Activated CD4-positive, alpha-beta T cell treated with anti-CD3 and anti-CD28 coated beads, Interleukin-2, amount 10 ng/mL, durations not matched to agents 7 days and 5 days (primary cell): ENCODE measurements at regions not wholly inside any gene's neighbourhood (a gene's known extent, or its start where the extent isn't known, plus 50 kb on each side); places are given as distances from the start of the nearest gene placed in this dataset.
"Not testable (repeated sequence)": the region's sequence is repeated elsewhere in the genome, so short reads cannot be mapped to it uniquely, and the experiment has no call there.

Experiments
- CTCF ChIA-PET: fragments of 350-600 bp; sonication (Branson Sonifier 250); formaldehyde crosslinking; loops from one replicate; lab custom pipeline; 2021; ENCODE audit warnings: antibody characterized with exemption; lab: Charles Lee
- POLR2A ChIA-PET: fragments of 350-600 bp; sonication (Branson Sonifier 250); formaldehyde crosslinking; loops from one replicate; lab custom pipeline; 2021; ENCODE audit warnings: antibody characterized with exemption; lab: Charles Lee
- DNase-seq: peaks from one replicate; pipeline ENCODE4 v3.0.0-alpha.2; 2020
- H3K27ac Mint-ChIP-seq: one replicate; pipeline ENCODE4 v1.8.0; 2021; ENCODE audit warnings: mild to moderate bottlenecking, moderate library complexity, mixed read lengths
- H3K27me3 Mint-ChIP-seq: one replicate; pipeline ENCODE4 v1.8.0; 2021; ENCODE audit warnings: mixed read lengths
- H3K36me3 Mint-ChIP-seq: one replicate; pipeline ENCODE4 v1.8.0; 2021; ENCODE audit warnings: low read depth, mixed read lengths
- H3K4me1 Mint-ChIP-seq: one replicate; pipeline ENCODE4 v1.8.0; 2021; ENCODE audit warnings: mixed read lengths
- H3K4me3 Mint-ChIP-seq: one replicate; pipeline ENCODE4 v1.8.0; 2021; ENCODE audit warnings: mild to moderate bottlenecking, moderate library complexity, mixed read lengths
- H3K9me3 Mint-ChIP-seq: one replicate; pipeline ENCODE4 v1.8.0; 2021; ENCODE audit warnings: mixed read lengths

DNA sequence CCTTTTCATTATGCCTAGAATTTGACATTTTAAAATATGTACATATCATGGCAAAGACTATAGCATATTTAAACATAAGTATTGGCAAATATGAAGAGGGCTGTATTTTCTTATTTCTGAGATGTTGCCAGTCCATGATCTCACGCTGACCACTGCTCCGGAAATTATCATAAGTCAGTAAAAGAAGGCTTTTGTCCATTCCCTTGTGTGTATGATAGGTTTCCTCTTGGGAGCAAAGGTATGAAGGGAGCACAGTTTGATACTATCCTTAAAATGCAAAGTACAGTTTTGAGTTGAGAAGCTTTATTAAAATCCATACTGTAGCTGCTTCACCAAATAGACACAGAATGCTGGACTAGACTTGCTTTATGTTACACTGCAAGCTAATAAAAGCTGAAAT lies 52.6 kb upstream of the AGA start:
- Mint-ChIP-seq H3K27ac (no peak overlapping the region), H3K4me1 (peaks cover 3% of the 10 kb centered on the region), H3K4me3 (no peak overlapping the region), H3K27me3 (no peaks in the 10 kb centered on the region), H3K36me3 (no peaks in the 10 kb centered on the region), H3K9me3 (no peaks in the 10 kb centered on the region)
- ChIA-PET CTCF (no interaction called here), POLR2A (no interaction called here)
- no peak for DNase-seq

DNA sequence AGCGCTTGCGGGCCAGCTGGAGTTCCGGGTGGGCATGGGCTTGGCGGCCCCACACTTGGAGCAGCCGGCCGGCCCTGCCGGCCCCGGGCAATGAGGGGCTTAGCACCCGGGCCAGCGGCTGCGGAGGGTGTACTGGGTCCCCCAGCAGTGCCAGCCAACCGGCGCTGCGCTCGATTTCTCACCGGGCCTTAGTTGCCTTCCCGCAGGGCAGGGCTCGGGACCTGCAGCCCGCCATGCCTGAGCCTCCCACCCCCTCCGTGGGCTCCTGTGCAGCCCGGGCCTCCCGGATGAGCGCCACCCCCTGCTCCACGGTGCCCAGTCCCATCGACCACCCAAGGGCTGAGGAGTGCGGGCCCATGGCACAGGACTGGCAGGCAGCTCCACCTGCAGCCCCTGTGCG lies 53.4 kb upstream of the AGA start:
- H3K9me3 Mint-ChIP-seq, H3K4me1 Mint-ChIP-seq, H3K4me3 Mint-ChIP-seq, H3K27me3 Mint-ChIP-seq, CTCF ChIA-PET, POLR2A ChIA-PET, H3K27ac Mint-ChIP-seq, DNase-seq, H3K36me3 Mint-ChIP-seq: not testable (repeated sequence)

DNA sequence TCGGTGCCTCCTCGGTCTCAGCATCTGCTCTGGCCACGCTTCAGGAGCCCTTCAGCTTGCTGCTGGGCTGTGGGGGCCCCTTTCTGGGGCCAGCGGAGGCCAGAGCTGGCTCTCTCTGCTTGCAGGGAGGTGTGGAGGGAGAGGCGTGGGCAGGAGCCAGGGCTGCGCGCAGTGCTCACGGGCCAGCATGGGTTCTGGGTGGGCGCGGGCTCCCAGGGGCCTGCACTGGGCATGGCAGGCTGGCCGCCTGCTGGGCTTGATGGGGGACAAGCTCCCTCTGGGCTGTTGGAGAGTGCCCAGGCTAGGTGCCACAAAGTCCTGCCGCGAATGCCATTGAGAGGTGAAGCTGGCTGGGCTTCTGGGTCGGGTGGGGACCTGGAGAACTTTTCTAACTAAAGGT lies 57.3 kb upstream of the AGA start:
- H3K36me3 Mint-ChIP-seq: peaks cover 7% of the 10 kb centered on the region
- peaks cover 25% of the 10 kb centered on the region for H3K4me1 Mint-ChIP-seq
- ChIA-PET POLR2A (no interaction called here), CTCF (no interaction called here)
- DNase-seq: no peak
- peaks cover 9% of the 10 kb centered on the region for H3K9me3 Mint-ChIP-seq
- no peak overlapping the region for H3K4me3 Mint-ChIP-seq
- no peak overlapping the region for H3K27ac Mint-ChIP-seq
- no peaks in the 10 kb centered on the region for H3K27me3 Mint-ChIP-seq

DNA sequence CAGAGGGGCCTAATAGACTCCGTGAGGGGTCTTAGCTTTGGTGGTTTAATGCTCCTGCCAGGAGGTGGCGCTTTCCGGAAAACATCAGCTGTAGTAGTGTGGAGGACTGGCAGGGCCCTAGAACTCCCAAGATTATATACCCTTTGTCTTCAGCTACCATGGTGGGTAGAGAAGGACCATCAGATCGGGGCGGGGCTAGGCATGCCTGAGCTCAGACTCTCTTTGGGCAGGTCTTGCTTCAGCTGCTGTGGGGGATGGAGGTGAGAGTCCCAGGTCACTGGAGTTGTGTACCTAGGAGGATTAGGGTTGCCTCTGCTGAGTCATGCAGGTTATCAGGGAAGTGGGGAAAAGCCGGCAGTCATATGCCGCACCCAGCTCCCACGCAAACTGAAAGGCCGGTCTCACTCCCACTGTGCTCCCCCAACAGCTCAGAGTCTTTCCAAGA lies 63.0 kb upstream of the AGA start:
- no peak for DNase-seq
- Mint-ChIP-seq H3K27me3 (no peaks in the 10 kb centered on the region), H3K4me1 (peaks cover 30% of the 10 kb centered on the region), H3K27ac (no peak overlapping the region), H3K36me3 (peaks cover 10% of the 10 kb centered on the region), H3K9me3 (peaks cover 12% of the 10 kb centered on the region), H3K4me3 (no peak overlapping the region)
- ChIA-PET CTCF (no interaction called here), POLR2A (interaction anchor here (0.7 kb wide), 1 partner anchor 17 kb away, joined by 3 read pairs; no protein-coding TSS in a partner anchor)

DNA sequence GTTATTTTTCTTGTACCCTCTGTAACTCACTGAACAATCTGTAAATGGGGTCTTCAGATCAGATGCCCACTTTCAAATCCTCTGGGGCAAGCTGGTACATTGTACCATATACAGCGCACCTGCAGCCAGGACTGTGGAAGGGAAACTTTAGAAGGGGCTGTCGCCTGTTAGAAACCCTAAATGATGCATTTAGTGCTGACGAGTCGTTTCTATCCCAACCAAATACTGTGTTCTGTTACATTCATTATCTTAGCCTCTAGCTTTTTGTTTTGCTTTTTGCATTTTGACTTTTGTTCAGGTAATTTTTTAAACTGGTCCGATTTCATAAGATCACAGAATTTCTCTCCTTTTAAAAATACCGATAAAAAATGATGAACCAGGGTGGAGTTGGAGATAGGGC lies 66.4 kb upstream of the AGA start:
- peaks cover 4% of the 10 kb centered on the region for H3K9me3 Mint-ChIP-seq

DNA sequence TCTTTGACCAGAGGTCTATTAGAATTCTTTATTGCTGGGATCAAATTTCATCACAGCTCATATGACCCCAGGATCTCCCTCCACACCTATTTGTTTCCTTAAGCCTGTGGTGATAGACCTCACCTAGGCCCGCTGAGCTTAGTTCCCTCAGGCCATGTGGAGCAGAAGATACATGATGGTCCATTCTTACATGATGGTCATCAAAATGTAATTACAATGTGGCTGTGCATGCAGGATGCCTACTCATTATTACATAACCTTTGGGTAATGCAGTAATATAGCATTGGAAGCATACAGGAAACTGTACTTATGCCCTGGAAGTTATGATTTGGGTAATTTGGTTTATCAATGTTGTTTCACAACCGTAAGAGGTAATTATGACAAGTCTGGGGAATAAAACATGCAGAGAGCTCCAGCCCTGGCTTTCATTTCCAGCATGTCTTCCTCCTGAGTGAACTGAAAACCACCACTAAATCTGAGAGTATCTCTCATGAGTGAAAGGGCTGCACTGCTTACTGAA lies 67.0 kb upstream of the AGA start:
- ChIA-PET POLR2A (interaction anchor here (0.6 kb wide), 1 partner anchor 577 kb away, joined by 4 read pairs; no protein-coding TSS in a partner anchor), CTCF (no interaction called here)
- no peak overlapping the region for H3K4me3 Mint-ChIP-seq
- H3K27ac Mint-ChIP-seq: no peak overlapping the region
- H3K9me3 Mint-ChIP-seq: peaks cover 4% of the 10 kb centered on the region
- H3K36me3 Mint-ChIP-seq: peaks cover 3% of the 10 kb centered on the region
- DNase-seq: no peak
- peaks cover 6% of the 10 kb centered on the region for H3K4me1 Mint-ChIP-seq
- no peaks in the 10 kb centered on the region for H3K27me3 Mint-ChIP-seq

More for the DNA sequence above, 66.4 kb upstream of the AGA start:
- Mint-ChIP-seq H3K4me1 (peaks cover 10% of the 10 kb centered on the region), H3K27ac (no peak overlapping the region), H3K27me3 (no peaks in the 10 kb centered on the region), H3K36me3 (peaks cover 3% of the 10 kb centered on the region), H3K4me3 (no peak overlapping the region)
- no peak for DNase-seq
- CTCF ChIA-PET: no interaction called here
- POLR2A ChIA-PET: interaction anchor here (0.6 kb wide), 1 partner anchor 577 kb away, joined by 4 read pairs; no protein-coding TSS in a partner anchor

DNA sequence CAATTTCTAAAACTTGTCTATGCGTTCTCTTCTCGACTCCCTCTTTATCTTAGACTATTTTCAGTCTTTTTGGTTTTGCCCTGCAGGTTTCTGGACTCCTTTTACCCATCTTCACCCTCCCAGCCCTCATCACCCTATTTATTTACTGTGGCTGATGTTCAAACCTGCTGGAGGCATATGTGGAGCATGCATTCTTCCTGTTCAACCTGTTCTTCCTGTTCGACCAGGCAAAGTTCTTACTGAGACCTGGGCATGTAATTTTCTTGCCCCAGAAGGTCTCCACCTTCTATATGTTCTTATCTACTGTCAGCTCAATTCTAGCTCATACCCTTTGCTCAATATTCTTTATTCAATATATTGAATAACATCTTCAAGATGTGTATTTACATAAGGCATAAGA lies 69.4 kb upstream of the AGA start:
- no peak for DNase-seq
- H3K27me3 Mint-ChIP-seq: no peaks in the 10 kb centered on the region
- H3K4me1 Mint-ChIP-seq: peaks cover 1% of the 10 kb centered on the region
- ChIA-PET POLR2A (no interaction called here), CTCF (no interaction called here)
- no peak overlapping the region for H3K4me3 Mint-ChIP-seq
- H3K27ac Mint-ChIP-seq: no peak overlapping the region
- no peaks in the 10 kb centered on the region for H3K36me3 Mint-ChIP-seq
- H3K9me3 Mint-ChIP-seq: no peaks in the 10 kb centered on the region

DNA sequence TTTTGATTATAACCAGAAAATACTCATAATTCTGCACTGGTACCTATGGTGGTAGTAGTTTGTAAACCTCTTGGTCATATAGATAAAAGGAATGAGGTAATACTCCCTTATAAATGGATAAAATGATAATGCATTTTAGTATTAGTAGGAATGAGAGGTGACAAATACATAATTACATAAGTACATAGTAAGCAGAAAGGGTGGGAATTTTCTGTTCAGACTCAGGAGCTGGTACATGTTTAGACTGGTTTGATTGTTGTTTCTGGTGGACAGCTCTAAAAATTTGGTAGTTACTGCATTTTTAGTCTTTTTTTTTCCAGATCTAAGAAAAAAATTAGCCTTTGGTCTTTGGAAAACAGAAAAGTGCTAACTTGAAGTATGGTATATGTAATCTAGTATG lies 70.4 kb upstream of the AGA start:
- Mint-ChIP-seq H3K9me3 (no peaks in the 10 kb centered on the region), H3K27me3 (no peaks in the 10 kb centered on the region), H3K27ac (no peak overlapping the region), H3K4me1 (peaks cover 1% of the 10 kb centered on the region), H3K36me3 (no peaks in the 10 kb centered on the region), H3K4me3 (no peak overlapping the region)
- ChIA-PET POLR2A (no interaction called here), CTCF (no interaction called here)
- DNase-seq: no peak

DNA sequence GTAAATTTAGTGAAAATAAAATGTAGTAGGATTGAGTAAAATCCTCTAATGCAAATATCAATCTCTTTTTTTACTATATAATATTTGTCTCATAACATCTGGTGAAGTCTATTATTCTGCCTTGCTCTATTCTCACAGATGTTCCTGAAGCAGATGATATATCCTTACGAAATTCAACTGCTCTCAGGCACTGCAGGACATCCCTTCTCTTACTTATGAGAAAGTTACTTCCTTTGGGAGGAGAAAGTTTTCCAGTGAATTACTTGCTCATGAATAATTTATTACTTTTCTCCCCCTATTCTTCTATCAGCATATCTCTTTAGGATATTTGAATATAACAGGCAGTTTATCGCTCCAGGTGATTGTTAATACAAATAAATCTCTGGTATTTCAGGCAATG lies 75.6 kb upstream of the AGA start:
- Mint-ChIP-seq H3K4me1 (no peaks in the 10 kb centered on the region), H3K36me3 (no peaks in the 10 kb centered on the region), H3K27ac (no peak overlapping the region), H3K4me3 (no peak overlapping the region), H3K9me3 (peaks cover under 1% of the 10 kb centered on the region), H3K27me3 (no peaks in the 10 kb centered on the region)
- CTCF ChIA-PET: no interaction called here
- DNase-seq: no peak
- POLR2A ChIA-PET: no interaction called here

DNA sequence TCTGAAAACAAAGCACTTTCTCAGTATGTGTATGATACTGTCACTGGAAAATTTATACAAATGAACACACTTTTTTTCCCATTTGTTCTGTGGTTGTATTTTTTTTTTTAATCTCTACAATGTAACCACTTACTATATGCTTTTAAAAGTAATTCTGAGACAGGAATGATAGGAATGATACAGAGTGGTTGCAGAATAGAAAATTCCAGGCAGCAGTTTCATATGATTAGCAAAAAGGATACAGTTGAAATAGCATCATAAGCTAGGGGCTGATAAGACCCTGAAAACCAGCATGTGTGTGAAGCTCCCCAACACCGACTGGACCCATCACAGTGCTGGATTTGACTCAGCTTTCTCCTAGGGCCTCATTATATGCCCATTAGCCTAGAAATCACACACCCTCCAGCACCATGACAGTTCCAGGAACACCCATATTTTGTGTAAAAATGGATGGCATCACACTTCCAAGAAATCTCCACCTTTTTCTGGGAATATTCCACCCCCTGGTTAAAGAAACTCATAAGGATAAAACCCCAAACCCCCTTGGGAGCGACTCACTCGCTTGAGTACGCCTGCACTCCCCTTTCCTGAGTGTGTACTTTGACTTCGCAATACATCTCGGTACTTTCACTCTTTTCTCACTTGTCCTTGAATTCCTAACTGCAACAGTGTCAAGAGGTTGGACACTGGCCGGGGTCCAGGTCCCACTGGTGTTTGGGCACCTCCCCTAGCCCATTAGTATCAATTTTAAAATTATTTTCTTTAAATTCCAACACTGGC lies 77.4 kb upstream of the AGA start:
- Mint-ChIP-seq H3K27me3 (no peaks in the 10 kb centered on the region), H3K4me3 (no peak overlapping the region), H3K9me3 (peaks cover 3% of the 10 kb centered on the region), H3K27ac (no peak overlapping the region), H3K4me1 (no peaks in the 10 kb centered on the region), H3K36me3 (no peaks in the 10 kb centered on the region)
- no peak for DNase-seq
- CTCF ChIA-PET: no interaction called here
- POLR2A ChIA-PET: no interaction called here

DNA sequence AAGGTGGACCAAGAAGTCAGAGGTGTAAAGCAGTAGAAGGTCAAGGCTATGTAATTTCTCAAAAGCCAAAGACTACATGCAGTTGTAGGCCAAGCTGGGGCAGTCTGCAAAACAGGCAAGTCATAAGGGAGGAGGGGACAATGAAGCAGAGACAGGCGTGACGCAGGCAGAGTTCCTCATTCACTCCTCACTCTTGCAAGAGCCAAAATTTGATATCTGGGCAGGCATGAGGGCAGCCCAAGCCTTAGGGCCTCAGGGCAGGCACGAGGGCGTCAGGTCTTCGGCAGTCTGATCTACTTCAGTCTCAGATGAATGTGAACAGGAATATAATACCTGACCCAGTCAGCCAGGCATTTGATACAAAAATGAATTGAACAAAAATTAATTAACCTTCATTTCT lies 86.4 kb upstream of the AGA start:
- H3K27me3 Mint-ChIP-seq: no peaks in the 10 kb centered on the region
- no peaks in the 10 kb centered on the region for H3K9me3 Mint-ChIP-seq
- H3K4me1 Mint-ChIP-seq: no peaks in the 10 kb centered on the region
- POLR2A ChIA-PET: no interaction called here
- H3K4me3 Mint-ChIP-seq: no peak overlapping the region
- CTCF ChIA-PET: interaction anchor here (0.7 kb wide), 1 partner anchor 22 kb away, joined by 4 read pairs; no protein-coding TSS in a partner anchor
- no peaks in the 10 kb centered on the region for H3K36me3 Mint-ChIP-seq
- H3K27ac Mint-ChIP-seq: no peak overlapping the region
- DNase-seq: no peak

DNA sequence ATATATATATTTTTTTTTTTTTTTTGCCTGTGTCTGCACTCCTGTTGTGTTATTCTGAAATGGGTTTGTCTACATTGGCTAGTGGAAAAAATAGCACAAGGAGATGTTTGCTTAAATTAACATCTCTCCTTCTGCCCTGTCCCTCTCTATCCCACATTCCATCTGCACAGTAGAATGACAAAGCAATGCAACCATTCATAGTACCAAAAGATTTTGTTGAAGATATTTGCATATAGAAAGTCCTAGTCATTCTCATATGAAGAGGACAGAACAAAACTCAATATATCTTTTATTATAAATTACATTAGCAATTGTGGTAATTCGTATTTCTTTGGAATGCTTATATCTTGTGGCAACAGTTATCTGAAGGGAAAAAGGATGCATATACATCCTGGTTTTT lies 88.3 kb upstream of the AGA start:
- H3K36me3 Mint-ChIP-seq: no peaks in the 10 kb centered on the region
- ChIA-PET POLR2A (no interaction called here), CTCF (no interaction called here)
- no peak overlapping the region for H3K27ac Mint-ChIP-seq
- H3K9me3 Mint-ChIP-seq: no peaks in the 10 kb centered on the region
- no peak overlapping the region for H3K4me3 Mint-ChIP-seq
- DNase-seq: no peak
- H3K27me3 Mint-ChIP-seq: no peaks in the 10 kb centered on the region
- no peaks in the 10 kb centered on the region for H3K4me1 Mint-ChIP-seq

DNA sequence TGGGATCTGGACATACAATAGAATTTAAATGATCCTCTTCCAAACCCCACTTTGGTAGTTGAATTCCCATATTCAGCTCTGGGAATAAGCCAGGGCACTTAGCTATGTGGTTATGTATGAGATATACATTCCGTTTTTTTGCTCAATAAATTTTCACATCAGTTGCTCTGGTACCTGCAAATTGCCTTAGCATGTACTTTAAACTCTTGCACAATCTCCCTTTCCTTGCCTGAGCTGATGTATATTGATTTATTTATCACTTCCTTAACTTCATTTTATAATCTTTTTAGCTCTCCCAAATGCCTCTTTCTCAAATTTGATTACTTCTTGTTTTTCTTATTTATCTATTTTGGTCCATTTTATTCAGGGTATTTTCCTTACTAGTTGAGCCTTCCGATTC lies 90.1 kb upstream of the AGA start:
- DNase-seq: no peak
- no peaks in the 10 kb centered on the region for H3K4me1 Mint-ChIP-seq
- ChIA-PET POLR2A (no interaction called here), CTCF (no interaction called here)
- H3K27me3 Mint-ChIP-seq: no peaks in the 10 kb centered on the region
- no peak overlapping the region for H3K27ac Mint-ChIP-seq
- no peaks in the 10 kb centered on the region for H3K36me3 Mint-ChIP-seq
- no peak overlapping the region for H3K4me3 Mint-ChIP-seq
- H3K9me3 Mint-ChIP-seq: no peaks in the 10 kb centered on the region

DNA sequence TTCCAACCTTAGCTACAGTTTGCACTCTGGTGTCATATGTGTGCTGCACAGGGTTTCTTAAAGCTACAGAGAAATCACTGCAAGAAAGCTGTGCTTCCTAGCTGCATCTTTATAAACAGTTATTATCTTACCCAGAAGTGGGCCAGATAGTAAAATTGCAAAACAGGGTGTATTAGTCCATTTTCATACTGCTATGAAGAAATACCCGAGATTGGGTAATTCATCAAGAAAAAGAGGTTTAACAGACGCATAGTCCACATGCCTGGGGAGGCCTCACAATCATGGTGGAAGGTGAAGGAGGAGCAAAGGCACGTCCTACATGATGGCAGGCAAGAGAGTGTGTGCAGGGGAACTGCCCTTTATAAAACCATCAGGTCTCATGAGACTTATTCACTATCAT lies 92.6 kb upstream of the AGA start:
- H3K4me3 Mint-ChIP-seq, H3K9me3 Mint-ChIP-seq, H3K27me3 Mint-ChIP-seq, H3K27ac Mint-ChIP-seq, H3K36me3 Mint-ChIP-seq, DNase-seq, CTCF ChIA-PET, POLR2A ChIA-PET, H3K4me1 Mint-ChIP-seq: not testable (repeated sequence)
